ENCODE measurements at regions not wholly inside any gene's neighbourhood (a gene's known extent, or its start where the extent isn't known, plus 50 kb on each side); places are given as distances from the start of the nearest gene placed in this dataset.
"Not testable (repeated sequence)": the region's sequence is repeated elsewhere in the genome, so short reads cannot be mapped to it uniquely, and the experiment has no call there.

DNA sequence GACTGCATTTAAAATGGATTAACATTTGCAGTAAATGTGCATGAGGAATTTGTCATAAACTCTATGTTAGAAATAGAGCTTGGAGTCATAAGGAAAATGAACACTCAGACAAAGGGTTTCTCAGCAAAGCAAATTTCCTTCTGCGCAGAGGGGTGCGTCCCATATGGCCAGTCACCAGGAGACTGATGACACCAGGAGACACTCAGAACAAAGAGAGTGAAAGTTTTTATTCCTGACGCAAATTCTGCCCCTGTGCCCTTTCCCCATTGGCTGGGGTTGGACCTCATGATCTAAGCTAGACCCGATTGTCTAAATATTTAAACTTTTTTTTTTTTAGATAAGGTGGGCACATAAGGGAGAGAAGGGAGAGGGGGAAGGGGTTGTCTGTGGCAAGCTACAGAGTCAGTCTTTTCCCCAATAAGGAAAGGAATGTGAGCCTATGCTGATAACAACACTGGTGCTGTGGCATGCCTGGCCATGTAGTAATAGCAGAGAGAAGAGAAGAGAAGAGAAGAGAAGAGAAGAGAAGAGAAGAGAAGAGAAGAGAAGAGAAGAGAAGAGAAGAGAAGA lies 202.0 kb downstream of the POM121L12 start:
- Mint-ChIP-seq H3K27ac (ENCODE audit: low read depth, unreplicated experiment) (no peak overlapping the region), H3K9me3 (ENCODE audit: unreplicated experiment) (no peaks in the 10 kb centered on the region), H3K4me3 (ENCODE audit: unreplicated experiment) (no peak overlapping the region), H3K27me3 (ENCODE audit: insufficient read depth, unreplicated experiment) (peaks cover 45% of the 10 kb centered on the region), H3K4me1 (ENCODE audit: insufficient read depth, unreplicated experiment) (no peaks in the 10 kb centered on the region), H3K36me3 (ENCODE audit: insufficient read depth, unreplicated experiment) (no peaks in the 10 kb centered on the region)
- CTCF ChIA-PET: interaction anchor here (0.6 kb wide), 1 partner anchor 8 kb away, joined by 3 read pairs; no protein-coding TSS in a partner anchor
- intact Hi-C loops (cut with micrococcal nuclease): no loop called here
- DNase-seq (ENCODE audit: unreplicated experiment): no peak
- TF ChIP-seq, protein P1, sequence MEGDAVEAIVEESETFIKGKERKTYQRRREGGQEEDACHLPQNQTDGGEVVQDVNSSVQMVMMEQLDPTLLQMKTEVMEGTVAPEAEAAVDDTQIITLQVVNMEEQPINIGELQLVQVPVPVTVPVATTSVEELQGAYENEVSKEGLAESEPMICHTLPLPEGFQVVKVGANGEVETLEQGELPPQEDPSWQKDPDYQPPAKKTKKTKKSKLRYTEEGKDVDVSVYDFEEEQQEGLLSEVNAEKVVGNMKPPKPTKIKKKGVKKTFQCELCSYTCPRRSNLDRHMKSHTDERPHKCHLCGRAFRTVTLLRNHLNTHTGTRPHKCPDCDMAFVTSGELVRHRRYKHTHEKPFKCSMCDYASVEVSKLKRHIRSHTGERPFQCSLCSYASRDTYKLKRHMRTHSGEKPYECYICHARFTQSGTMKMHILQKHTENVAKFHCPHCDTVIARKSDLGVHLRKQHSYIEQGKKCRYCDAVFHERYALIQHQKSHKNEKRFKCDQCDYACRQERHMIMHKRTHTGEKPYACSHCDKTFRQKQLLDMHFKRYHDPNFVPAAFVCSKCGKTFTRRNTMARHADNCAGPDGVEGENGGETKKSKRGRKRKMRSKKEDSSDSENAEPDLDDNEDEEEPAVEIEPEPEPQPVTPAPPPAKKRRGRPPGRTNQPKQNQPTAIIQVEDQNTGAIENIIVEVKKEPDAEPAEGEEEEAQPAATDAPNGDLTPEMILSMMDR (IDR thresholded peaks at IDR 0.05; ENCODE audit: unreplicated experiment): no peak
- no TSS peak for BruUV-seq (replicated peaks)
- POLR2A ChIA-PET: no interaction called here

DNA sequence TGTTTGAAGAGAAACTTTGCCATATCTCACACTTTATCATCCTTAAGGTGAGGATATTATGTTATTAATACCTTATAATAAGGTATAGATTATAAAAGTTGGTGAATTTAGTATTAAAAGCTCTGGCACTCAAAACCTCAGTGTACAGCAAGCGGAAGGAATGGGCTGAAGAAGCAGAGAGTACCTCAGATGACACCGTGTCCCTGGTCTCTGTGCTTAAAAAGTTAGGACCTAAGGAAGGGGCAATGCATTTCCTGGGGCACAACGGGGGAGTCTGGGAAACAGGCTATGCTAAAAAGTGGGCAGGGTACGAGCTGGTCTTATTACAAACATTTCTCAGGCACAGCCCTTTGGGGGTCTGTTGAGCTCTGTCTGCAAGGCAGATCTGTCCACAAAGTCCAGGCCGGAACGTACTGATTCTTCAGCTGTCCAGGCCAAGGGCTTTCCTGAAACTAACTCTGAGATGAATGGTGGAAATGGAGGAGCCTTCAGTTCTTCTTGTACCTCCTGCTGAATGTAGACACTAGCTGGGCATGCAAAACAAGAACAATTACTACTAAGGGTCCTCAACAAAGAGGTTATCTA lies 202.7 kb downstream of the POM121L12 start:
- TF ChIP-seq, protein P1 (IDR thresholded peaks at IDR 0.05; ENCODE audit: unreplicated experiment): no peak
- Mint-ChIP-seq H3K9me3 (ENCODE audit: unreplicated experiment) (no peaks in the 10 kb centered on the region), H3K4me3 (ENCODE audit: unreplicated experiment) (no peak overlapping the region), H3K27me3 (ENCODE audit: insufficient read depth, unreplicated experiment) (peaks cover 47% of the 10 kb centered on the region), H3K4me1 (ENCODE audit: insufficient read depth, unreplicated experiment) (no peaks in the 10 kb centered on the region), H3K36me3 (ENCODE audit: insufficient read depth, unreplicated experiment) (no peaks in the 10 kb centered on the region), H3K27ac (ENCODE audit: low read depth, unreplicated experiment) (no peak overlapping the region)
- CTCF ChIA-PET: interaction anchor here (0.6 kb wide), 1 partner anchor 8 kb away, joined by 3 read pairs; no protein-coding TSS in a partner anchor
- no TSS peak for BruUV-seq (replicated peaks)
- DNase-seq (ENCODE audit: unreplicated experiment): no peak
- POLR2A ChIA-PET: no interaction called here
- intact Hi-C loops (cut with micrococcal nuclease): no loop called here

DNA sequence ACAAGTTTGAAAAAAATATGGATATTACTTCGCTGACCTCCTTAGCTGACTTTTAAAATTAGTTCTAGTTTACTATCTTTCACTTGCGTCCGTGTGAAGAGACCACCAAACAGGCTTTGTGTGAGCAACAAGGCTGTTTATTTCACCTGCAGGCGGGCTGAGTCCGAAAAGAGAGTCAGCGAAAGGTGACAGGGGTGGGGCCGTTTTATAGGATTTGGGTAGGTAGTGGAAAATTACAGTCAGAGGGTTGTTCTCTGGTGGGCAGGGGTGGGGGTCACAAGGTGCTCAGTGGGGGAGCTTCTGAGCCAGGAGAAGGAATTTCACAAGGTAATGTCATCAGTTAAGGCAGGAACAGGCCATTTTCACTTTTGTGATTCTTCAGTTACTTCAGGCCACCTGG lies 203.7 kb downstream of the POM121L12 start:
- intact Hi-C loops (cut with micrococcal nuclease); POLR2A ChIA-PET; H3K27ac Mint-ChIP-seq (ENCODE audit: low read depth, unreplicated experiment): not testable (repeated sequence)

DNA sequence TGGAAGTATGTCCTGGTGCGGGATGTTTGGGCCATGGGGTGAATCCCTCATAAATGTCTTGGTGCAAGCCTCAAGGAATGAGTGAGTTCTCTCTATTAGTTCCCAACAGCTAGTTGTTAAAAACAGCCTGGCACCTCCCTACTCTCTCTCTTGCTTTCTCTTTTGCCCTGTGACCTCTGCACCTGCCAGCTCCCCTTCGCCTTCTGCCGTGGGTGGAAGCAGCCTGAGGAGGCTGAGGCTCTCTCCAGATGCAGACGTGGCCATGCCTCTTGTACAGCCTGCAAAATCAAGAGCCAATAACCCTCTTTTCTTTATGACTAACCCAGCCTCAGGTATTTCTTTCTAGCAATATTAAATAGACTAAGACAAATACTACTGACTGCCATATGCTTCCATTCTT lies 210.3 kb downstream of the POM121L12 start:
- no peaks in the 10 kb centered on the region for H3K9me3 Mint-ChIP-seq (ENCODE audit: unreplicated experiment)
- peaks cover 53% of the 10 kb centered on the region for H3K27me3 Mint-ChIP-seq (ENCODE audit: insufficient read depth, unreplicated experiment)
- ChIA-PET CTCF (no interaction called here), POLR2A (no interaction called here)
- no peaks in the 10 kb centered on the region for H3K4me1 Mint-ChIP-seq (ENCODE audit: insufficient read depth, unreplicated experiment)
- no TSS peak for BruUV-seq (replicated peaks)
- no peak for DNase-seq (ENCODE audit: unreplicated experiment)
- TF ChIP-seq, protein P1 (IDR thresholded peaks at IDR 0.05; ENCODE audit: unreplicated experiment): no peak
- no peak overlapping the region for H3K27ac Mint-ChIP-seq (ENCODE audit: low read depth, unreplicated experiment)
- no peaks in the 10 kb centered on the region for H3K36me3 Mint-ChIP-seq (ENCODE audit: insufficient read depth, unreplicated experiment)
- intact Hi-C loops (cut with micrococcal nuclease): no loop called here
- no peak overlapping the region for H3K4me3 Mint-ChIP-seq (ENCODE audit: unreplicated experiment)

More for the DNA sequence above, 203.7 kb downstream of the POM121L12 start:
- CTCF ChIA-PET; H3K9me3 Mint-ChIP-seq (ENCODE audit: unreplicated experiment); H3K36me3 Mint-ChIP-seq (ENCODE audit: insufficient read depth, unreplicated experiment); H3K4me1 Mint-ChIP-seq (ENCODE audit: insufficient read depth, unreplicated experiment); BruUV-seq (replicated peaks); DNase-seq (ENCODE audit: unreplicated experiment); H3K4me3 Mint-ChIP-seq (ENCODE audit: unreplicated experiment): not testable (repeated sequence)
- H3K27me3 Mint-ChIP-seq (ENCODE audit: insufficient read depth, unreplicated experiment): peaks cover 42% of the 10 kb centered on the region

All from MCF 10A (cell line).